22Rv1 (cell line): ENCODE measurements at regions not wholly inside any gene's neighbourhood (a gene's known extent, or its start where the extent isn't known, plus 50 kb on each side); places are given as distances from the start of the nearest gene placed in this dataset.
A peak's percentile ranks its signal among the peaks of the same experiment; 100 is the strongest.

Experiments
- H3K27ac ChIP-seq: fragments of 450-650 bp; 2 replicates; pipeline ENCODE4 v1.5.1; 2017
- CTCF ChIP-seq: fragments of 450-650 bp; IDR thresholded peaks from 2 replicates; pipeline ENCODE4 v1.5.1; 2017; ENCODE audit warnings: mild to moderate bottlenecking
- ZFX ChIP-seq: fragments of 450-650 bp; IDR thresholded peaks from 2 replicates; pipeline ENCODE4 v1.6.1; 2017; ENCODE audit warnings: antibody characterized with exemption, borderline replicate concordance

- TF ChIP-seq CTCF (no peak), ZFX (no peak)
- H3K27ac ChIP-seq = no peak overlapping the region
Measured at GRCh38 chr6:111995404-111995803, 58.5 kb upstream of the CCN6 start.

GRCh38 chr6:111996144-111996865, 57.6 kb upstream of the CCN6 start:
- no peak overlapping the region for H3K27ac ChIP-seq
- TF ChIP-seq CTCF (no peak), ZFX (no peak)

GRCh38 chr6:111997078-111997852, 56.6 kb upstream of the CCN6 start:
- H3K27ac ChIP-seq = no peak overlapping the region
- TF ChIP-seq ZFX (no peak), CTCF (peak; percentile 91)

GRCh38 chr6:111997853-111998208, 56.1 kb upstream of the CCN6 start:
- no peak for TF ChIP-seq CTCF
- TF ChIP-seq ZFX = no peak
- H3K27ac ChIP-seq = no peak overlapping the region

- no peak overlapping the region for H3K27ac ChIP-seq
- TF ChIP-seq ZFX (no peak), CTCF (no peak)
Measured at GRCh38 chr6:112002307-112002706, 51.6 kb upstream of the CCN6 start.
